ENCODE measurements at regions not wholly inside any gene's neighbourhood (a gene's known extent, or its start where the extent isn't known, plus 50 kb on each side); places are given as distances from the start of the nearest gene placed in this dataset.

- no peak overlapping the region for H3K4me3 ChIP-seq (replicated peaks in 1 of 3; ENCODE audit: low read depth in 2 of 3, low read length in 3 of 3)
- no peaks in the 10 kb centered on the region for H3K79me2 ChIP-seq (ENCODE audit: insufficient read depth, low read length)
- no peak overlapping the region for H3K4me2 ChIP-seq (replicated peaks; ENCODE audit: extremely low read depth, low read length, poor library complexity, severe bottlenecking)
- no peaks in the 10 kb centered on the region for H3K4me1 Mint-ChIP-seq
- H3K27me3 ChIP-seq (ENCODE audit: control insufficient read depth in 2 of 2, insufficient read depth in 2 of 2, low read length in 2 of 2), result no peaks in the 10 kb centered on the region
- H3K36me3 ChIP-seq (replicated peaks in 1 of 2; ENCODE audit: control insufficient read depth in 1 of 2, insufficient read depth in 2 of 2, low read length in 2 of 2), result no peaks in the 10 kb centered on the region
- TF ChIP-seq, protein P1, sequence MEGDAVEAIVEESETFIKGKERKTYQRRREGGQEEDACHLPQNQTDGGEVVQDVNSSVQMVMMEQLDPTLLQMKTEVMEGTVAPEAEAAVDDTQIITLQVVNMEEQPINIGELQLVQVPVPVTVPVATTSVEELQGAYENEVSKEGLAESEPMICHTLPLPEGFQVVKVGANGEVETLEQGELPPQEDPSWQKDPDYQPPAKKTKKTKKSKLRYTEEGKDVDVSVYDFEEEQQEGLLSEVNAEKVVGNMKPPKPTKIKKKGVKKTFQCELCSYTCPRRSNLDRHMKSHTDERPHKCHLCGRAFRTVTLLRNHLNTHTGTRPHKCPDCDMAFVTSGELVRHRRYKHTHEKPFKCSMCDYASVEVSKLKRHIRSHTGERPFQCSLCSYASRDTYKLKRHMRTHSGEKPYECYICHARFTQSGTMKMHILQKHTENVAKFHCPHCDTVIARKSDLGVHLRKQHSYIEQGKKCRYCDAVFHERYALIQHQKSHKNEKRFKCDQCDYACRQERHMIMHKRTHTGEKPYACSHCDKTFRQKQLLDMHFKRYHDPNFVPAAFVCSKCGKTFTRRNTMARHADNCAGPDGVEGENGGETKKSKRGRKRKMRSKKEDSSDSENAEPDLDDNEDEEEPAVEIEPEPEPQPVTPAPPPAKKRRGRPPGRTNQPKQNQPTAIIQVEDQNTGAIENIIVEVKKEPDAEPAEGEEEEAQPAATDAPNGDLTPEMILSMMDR (IDR thresholded peaks at IDR 0.05), result no peak
- H3K9me3 Mint-ChIP-seq, result peaks cover 0 to 9% (median 0%) of the 10 kb centered on the region in 7 donors
- H3K27ac Mint-ChIP-seq, result no peak overlapping the region
- no peak overlapping the region for H3K27ac ChIP-seq (ENCODE audit: low read depth in 1 of 2, low read length in 2 of 2)
- intact Hi-C loops (cut with micrococcal nuclease), result no loop called here
- no peak overlapping the region for H3K9ac ChIP-seq (ENCODE audit: insufficient read depth, low read length, poor library complexity, severe bottlenecking)
- H3K4me3 Mint-ChIP-seq, result no peak overlapping the region
- peaks cover 11 to 12% of the 10 kb centered on the region in 2 donors for H3K9me3 ChIP-seq (replicated peaks in 1 of 2; ENCODE audit: control insufficient read depth in 1 of 2, insufficient read depth in 1 of 2, low read length in 2 of 2)
- no peak for DNase-seq
- WGBS (ENCODE audit: insufficient coverage), result no CpG with 5 or more reads among the region's 3 CpGs
- H4K20me1 ChIP-seq (ENCODE audit: insufficient read depth, low read length), result no peaks in the 10 kb centered on the region
- H3K27me3 Mint-ChIP-seq (ENCODE audit: low read depth in 3 of 3), result no peaks in the 10 kb centered on the region
- no peaks in the 10 kb centered on the region for H3K4me1 ChIP-seq (ENCODE audit: control insufficient read depth in 1 of 2, insufficient read depth in 2 of 2, low read length in 2 of 2)
- no peak overlapping the region for H2AFZ ChIP-seq (ENCODE audit: insufficient read depth, low read depth, low read length, poor library complexity, severe bottlenecking)
- no peaks in the 10 kb centered on the region for H3K36me3 Mint-ChIP-seq
Measured at GRCh38 chr14:40694023-40694422, 912.7 kb upstream of the LRFN5 start.

DNA sequence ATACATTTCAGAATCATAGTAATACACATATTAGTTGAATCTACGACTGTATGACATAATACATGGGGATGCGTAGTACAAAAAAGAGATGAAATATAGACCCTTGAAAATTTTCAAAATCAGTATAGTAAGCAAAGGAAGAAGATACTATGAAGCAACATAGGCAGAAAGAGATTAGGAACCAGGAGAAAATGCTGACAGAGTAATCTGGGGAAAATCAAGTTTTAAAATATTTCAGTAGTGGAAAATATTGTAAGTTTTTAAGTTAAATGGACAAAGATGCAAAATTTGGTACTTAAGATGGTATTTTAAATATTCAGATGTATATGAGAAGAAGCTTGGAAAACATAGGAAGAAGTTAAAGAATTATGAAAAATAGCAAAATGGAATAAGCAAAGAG, 915.6 kb upstream of the LRFN5 start:
- H3K4me2 ChIP-seq (replicated peaks; ENCODE audit: extremely low read depth, low read length, poor library complexity, severe bottlenecking), result no peak overlapping the region
- no peak overlapping the region for H3K27ac ChIP-seq (ENCODE audit: low read depth in 1 of 2, low read length in 2 of 2)
- no peak for DNase-seq
- H3K36me3 ChIP-seq (replicated peaks in 1 of 2; ENCODE audit: control insufficient read depth in 1 of 2, insufficient read depth in 2 of 2, low read length in 2 of 2), result no peaks in the 10 kb centered on the region
- no peak overlapping the region for H3K4me3 ChIP-seq (replicated peaks in 1 of 3; ENCODE audit: low read depth in 2 of 3, low read length in 3 of 3)
- no peak overlapping the region for H3K27ac Mint-ChIP-seq
- H3K36me3 Mint-ChIP-seq, result no peaks in the 10 kb centered on the region
- peaks cover 0 to 9% (median 0%) of the 10 kb centered on the region in 7 donors for H3K9me3 Mint-ChIP-seq
- no CpG with 5 or more reads among the region's 2 CpGs for WGBS (ENCODE audit: insufficient coverage)
- H3K9me3 ChIP-seq (replicated peaks in 1 of 2; ENCODE audit: control insufficient read depth in 1 of 2, insufficient read depth in 1 of 2, low read length in 2 of 2), result peaks cover 11 to 12% of the 10 kb centered on the region in 2 donors
- H3K4me3 Mint-ChIP-seq, result no peak overlapping the region
- intact Hi-C loops (cut with micrococcal nuclease), result no loop called here
- TF ChIP-seq, protein P1 (IDR thresholded peaks at IDR 0.05), result no peak
- no peaks in the 10 kb centered on the region for H3K4me1 ChIP-seq (ENCODE audit: control insufficient read depth in 1 of 2, insufficient read depth in 2 of 2, low read length in 2 of 2)
- H2AFZ ChIP-seq (ENCODE audit: insufficient read depth, low read depth, low read length, poor library complexity, severe bottlenecking), result no peak overlapping the region
- no peaks in the 10 kb centered on the region for H3K4me1 Mint-ChIP-seq
- H3K27me3 ChIP-seq (ENCODE audit: control insufficient read depth in 2 of 2, insufficient read depth in 2 of 2, low read length in 2 of 2), result no peaks in the 10 kb centered on the region
- no peaks in the 10 kb centered on the region for H4K20me1 ChIP-seq (ENCODE audit: insufficient read depth, low read length)
- no peaks in the 10 kb centered on the region for H3K27me3 Mint-ChIP-seq (ENCODE audit: low read depth in 3 of 3)
- H3K9ac ChIP-seq (ENCODE audit: insufficient read depth, low read length, poor library complexity, severe bottlenecking), result no peak overlapping the region
- H3K79me2 ChIP-seq (ENCODE audit: insufficient read depth, low read length), result no peaks in the 10 kb centered on the region
